IPS-15b (cell line): ENCODE measurements at regions not wholly inside any gene's neighbourhood (a gene's known extent, or its start where the extent isn't known, plus 50 kb on each side); places are given as distances from the start of the nearest gene placed in this dataset.

Experiments
- H3K27me3 ChIP-seq: one replicate; pipeline ENCODE4 v1.6.1; 2013; ENCODE audit warnings: low read length; ENCODE audit not compliant: control insufficient read depth, insufficient read depth
- H3K36me3 ChIP-seq: one replicate; pipeline ENCODE4 v1.6.1; 2013; ENCODE audit warnings: low read length; ENCODE audit not compliant: control insufficient read depth, insufficient read depth
- H3K4me1 ChIP-seq: one replicate; pipeline ENCODE4 v1.6.1; 2013; ENCODE audit warnings: mild to moderate bottlenecking, low read length; ENCODE audit not compliant: control insufficient read depth, insufficient read depth
- H3K4me3 ChIP-seq: one replicate; pipeline ENCODE4 v1.5.1; 2013; ENCODE audit warnings: low read depth, low read length
- H3K9ac ChIP-seq: one replicate; pipeline ENCODE4 v1.6.1; 2013; ENCODE audit warnings: low read depth, mild to moderate bottlenecking, low read length
- H3K9me3 ChIP-seq: one replicate; pipeline ENCODE4 v1.6.1; 2013; ENCODE audit warnings: mild to moderate bottlenecking, low read length; ENCODE audit not compliant: control insufficient read depth, insufficient read depth

GRCh38 chr1:228684607-228685006, 50.7 kb upstream of the RHOU start:
- no peaks in the 10 kb centered on the region for H3K27me3 ChIP-seq
- no peak overlapping the region for H3K9ac ChIP-seq
- H3K4me1 ChIP-seq, result no peaks in the 10 kb centered on the region
- no peaks in the 10 kb centered on the region for H3K36me3 ChIP-seq
- no peaks in the 10 kb centered on the region for H3K9me3 ChIP-seq
- H3K4me3 ChIP-seq, result no peak overlapping the region

DNA sequence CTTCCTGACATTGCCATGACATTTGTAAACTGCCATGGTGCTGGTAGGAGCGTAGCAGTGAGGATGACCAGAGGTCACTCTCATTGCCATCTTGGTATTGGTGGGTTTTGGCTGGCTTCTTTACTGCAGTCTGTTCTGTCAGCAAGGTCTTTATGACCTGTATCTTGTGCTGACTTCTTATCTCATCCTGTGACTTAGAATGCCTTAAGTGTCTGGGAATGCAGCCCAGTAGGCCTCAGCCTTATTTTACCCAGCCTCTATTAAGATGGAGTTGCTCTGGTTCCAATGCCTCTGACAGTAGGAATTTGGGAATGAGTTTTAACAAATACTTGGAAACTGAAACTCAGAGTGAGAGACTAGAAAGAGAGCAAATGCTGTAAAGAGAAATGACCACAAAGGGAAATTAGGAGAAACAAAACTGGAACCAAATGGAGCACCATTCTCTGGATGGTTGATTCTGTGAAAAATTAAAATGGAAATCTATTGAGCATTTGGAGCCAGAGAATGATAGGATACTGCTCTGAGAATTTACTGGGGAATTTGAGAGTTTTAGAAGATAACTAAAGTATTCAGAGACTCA, 50.1 kb upstream of the RHOU start:
- Histone ChIP-seq H3K4me3 (no peak overlapping the region), H3K9me3 (no peaks in the 10 kb centered on the region), H3K4me1 (no peaks in the 10 kb centered on the region), H3K27me3 (no peaks in the 10 kb centered on the region), H3K9ac (no peak overlapping the region), H3K36me3 (no peaks in the 10 kb centered on the region)
